ENCODE measurements at regions not wholly inside any gene's neighbourhood (a gene's known extent, or its start where the extent isn't known, plus 50 kb on each side); places are given as distances from the start of the nearest gene placed in this dataset.
"Not testable (repeated sequence)": the region's sequence is repeated elsewhere in the genome, so short reads cannot be mapped to it uniquely, and the experiment has no call there.

DNA sequence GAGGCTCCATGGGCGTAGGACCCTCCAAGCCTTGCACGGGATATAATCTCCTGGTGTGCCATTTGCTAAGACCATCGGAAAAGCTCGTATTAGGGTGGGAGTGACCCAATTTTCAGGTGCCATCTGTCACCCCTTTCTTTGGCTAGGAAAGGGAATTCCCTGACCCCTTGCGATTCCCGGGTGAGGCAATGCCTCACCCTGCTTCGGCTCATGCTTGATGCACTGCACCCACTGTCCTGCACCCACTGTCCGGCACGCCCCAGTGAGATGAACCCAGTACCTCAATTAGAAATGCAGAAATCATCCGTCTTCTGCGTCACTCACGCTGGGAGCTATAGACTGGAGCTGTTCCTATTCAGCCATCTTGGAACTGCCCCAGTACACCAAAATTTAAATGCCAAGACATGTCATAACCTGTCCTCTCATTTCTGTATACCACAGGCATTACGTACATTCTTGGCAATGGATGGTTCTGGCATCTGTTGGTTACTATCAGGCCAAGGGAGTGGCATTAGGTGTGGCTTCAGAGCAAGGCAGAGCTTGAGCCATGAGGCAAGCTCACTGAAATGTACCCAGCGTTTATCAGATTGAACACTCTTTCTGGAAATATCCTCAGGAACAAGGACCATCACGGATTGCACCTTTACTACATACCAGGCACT lies 95.4 kb upstream of the GALNT18 start:
- DNase-seq (ENCODE audit: low read depth), result no peak

DNA sequence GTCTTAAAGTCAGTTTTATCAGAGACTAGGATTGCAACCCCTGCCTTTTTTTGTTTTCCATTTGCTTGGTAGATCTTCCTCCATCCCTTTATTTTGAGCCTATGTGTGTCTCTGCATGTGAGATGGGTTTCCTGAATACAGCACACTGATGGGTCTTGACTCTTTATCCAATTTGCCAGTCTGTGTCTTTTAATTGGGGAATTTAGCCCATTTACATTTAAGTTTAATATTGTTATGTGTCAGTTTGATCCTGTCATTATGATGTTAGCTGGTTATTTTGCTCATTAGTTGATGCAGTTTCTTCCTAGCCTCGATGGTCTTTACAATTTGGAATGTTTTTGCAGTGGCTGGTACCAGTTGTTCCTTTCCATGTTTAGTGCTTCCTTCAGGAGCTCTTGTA lies 93.3 kb upstream of the GALNT18 start:
- DNase-seq (ENCODE audit: low read depth), result not testable (repeated sequence)

DNA sequence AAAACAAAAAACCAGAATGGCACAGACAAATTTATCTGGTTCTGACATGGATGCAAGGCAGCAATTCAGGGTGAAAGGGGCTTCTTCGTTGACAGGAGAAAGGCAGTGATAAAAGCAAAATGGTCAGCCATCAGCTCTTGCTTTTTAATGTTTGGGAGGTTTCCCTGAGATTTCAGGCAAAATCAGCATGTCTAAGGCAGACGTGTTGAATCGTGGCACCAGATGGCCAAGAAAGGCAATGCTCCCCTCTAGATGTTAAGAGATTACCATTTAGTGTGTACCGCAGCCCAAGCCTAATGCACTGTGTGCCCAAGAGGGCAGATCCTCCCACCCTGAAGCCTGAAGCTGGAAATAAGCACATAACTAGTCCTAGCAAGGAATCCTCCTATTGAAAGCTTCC lies 88.8 kb upstream of the GALNT18 start:
- no peak for DNase-seq (ENCODE audit: low read depth)

DNA sequence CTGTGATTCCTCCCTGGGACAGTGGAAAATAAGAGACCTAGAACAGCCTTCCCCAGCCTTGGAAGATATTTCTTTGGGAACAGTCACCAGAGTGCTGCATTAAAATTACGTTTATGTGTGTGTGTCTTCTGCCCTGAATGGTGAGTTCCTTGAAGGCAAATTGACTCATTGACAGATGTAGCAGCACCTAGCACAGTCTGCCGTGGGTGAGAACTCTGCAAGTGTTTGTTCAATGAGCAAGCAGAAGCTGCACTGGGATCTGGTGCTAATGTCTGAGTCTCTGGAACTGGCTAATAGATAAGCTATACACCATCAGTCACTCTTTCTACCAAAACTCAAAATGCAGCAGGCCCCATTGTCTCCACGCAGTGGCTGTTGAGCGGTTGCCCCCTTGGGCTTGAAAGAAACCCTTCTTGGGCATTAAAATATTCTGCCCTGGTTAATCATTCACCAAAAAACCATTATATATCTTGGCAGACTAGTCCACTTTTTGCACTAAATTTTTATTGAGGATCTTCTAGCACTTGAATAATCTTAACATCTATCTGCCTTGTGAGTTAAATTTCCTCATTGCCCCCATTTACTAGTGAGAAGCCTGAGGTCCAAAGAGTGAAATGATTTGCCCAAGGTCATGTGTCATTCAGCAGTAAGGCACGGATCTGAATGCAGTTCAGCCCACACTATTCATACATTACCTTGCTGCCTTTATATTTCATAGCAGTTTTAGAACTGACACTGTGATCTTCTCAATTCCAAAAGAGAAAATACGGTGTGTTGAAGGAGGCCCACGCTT lies 87.8 kb upstream of the GALNT18 start:
- DNase-seq (ENCODE audit: low read depth), result no peak

GRCh38 chr11:11708256-11708655 lies 86.5 kb upstream of the GALNT18 start:
- DNase-seq (ENCODE audit: low read depth), result no peak

GRCh38 chr11:11706028-11706427 lies 84.2 kb upstream of the GALNT18 start:
- no peak for DNase-seq (ENCODE audit: low read depth)

DNA sequence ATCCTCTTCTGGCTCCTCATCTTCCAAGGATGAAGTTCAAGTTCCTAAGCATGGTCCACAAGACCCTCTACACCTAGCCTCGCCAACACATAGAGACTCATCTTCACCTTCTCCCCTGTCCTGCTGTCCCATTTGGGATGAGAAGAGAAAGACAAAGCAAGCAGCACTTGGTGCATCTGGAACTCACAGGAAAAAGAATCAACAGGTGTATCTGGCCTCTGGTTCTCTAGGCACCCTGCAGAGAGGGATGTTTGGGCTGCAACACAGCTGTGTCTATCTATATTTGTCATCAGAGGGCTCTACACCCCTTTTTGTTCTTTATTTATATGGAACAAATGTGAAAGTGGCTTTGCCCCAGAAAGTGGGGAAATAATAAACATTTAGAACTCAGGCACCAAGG lies 82.1 kb upstream of the GALNT18 start:
- DNase-seq (ENCODE audit: low read depth), result no peak

DNA sequence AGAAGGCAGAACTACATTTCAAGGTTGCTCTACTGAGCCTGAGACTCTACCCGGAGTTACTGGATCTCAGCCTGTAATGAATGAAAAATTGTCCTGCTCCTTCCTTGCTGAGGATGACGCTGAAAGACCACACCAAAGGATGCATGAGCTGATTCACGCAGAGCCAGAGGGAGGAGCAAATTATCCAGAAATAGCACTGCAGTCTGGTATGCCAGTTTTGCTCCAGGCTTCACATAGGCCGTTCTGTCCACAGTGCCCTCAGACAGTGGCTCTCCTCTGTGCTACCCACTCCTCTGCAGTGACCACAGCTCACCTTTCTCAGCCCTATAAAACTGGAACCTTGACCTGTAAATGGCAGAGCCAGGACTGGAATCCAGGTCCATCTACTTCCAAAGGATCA lies 79.3 kb upstream of the GALNT18 start:
- DNase-seq (ENCODE audit: low read depth), result peak; percentile 2

DNA sequence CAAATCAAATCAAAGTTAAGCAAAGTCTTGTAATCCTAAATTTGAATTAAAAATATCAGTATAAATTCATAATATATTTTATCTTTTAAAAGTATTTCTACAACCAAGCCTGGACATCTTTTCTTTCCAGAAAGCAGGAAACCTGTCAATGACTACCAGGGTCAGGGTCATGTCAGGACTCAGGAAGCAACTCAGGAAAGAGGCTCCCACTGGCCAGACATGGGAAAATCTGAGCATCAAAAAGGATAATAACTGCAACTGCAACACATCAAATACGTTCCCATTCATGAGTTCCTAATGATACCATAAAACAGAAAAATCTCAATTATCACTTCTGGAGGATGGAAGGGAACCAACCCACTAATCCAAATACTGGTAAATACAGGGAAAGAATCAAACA lies 76.0 kb upstream of the GALNT18 start:
- no peak for DNase-seq (ENCODE audit: low read depth)

- no peak for DNase-seq (ENCODE audit: low read depth)
Measured at GRCh38 chr11:11691296-11692151, 69.7 kb upstream of the GALNT18 start.

DNA sequence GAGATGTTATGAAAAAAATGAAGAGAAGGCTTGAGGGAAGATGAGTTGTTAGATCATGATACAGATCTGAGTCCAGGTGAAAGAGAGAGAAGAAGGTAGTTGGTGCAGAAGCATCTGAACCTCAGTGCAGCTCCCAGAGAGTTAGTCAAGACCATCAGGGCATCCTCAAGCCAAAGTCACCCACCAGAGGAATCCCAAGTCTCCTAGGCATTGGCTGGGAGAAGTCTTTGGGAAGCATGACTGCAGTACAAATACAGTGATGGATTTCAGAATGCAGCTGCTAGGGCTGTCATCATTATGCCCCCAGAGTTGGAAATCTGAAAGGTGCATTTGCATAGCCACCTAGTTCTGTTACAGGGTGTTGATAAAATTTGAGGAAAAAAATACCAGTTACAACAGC lies 59.7 kb upstream of the GALNT18 start:
- no peak for DNase-seq (ENCODE audit: low read depth)

- no peak for DNase-seq (ENCODE audit: low read depth)
Measured at GRCh38 chr11:11677672-11678356, 56.0 kb upstream of the GALNT18 start.

GRCh38 chr11:11675671-11676181 lies 53.9 kb upstream of the GALNT18 start:
- no peak for DNase-seq (ENCODE audit: low read depth)

GRCh38 chr11:11672789-11673188 lies 51.0 kb upstream of the GALNT18 start:
- no peak for DNase-seq (ENCODE audit: low read depth)

GRCh38 chr11:11672101-11672500 lies 50.3 kb upstream of the GALNT18 start:
- no peak for DNase-seq (ENCODE audit: low read depth)
